ENCODE measurements at regions not wholly inside any gene's neighbourhood (a gene's known extent, or its start where the extent isn't known, plus 50 kb on each side); places are given as distances from the start of the nearest gene placed in this dataset.

GRCh38 chr3:177510693-177511216, 313.5 kb upstream of the TBL1XR1 start:
- Histone ChIP-seq H3K27ac (ENCODE audit: low read depth, low read length) (no peak overlapping the region), H3K9me3 (ENCODE audit: control insufficient read depth in 3 of 3, low read length in 3 of 3) (no peaks in the 10 kb centered on the region), H3K27me3 (ENCODE audit: control insufficient read depth in 3 of 3, insufficient read depth in 3 of 3, low read length in 3 of 3) (no peaks in the 10 kb centered on the region), H3K4me3 (ENCODE audit: low read length in 3 of 3) (no peak overlapping the region), H3K9ac (ENCODE audit: low read depth in 1 of 3, low read length in 3 of 3) (no peak overlapping the region), H3K4me1 (ENCODE audit: control insufficient read depth in 3 of 3, insufficient read depth in 3 of 3, low read length in 3 of 3) (peaks cover 20 to 30% (median 25%) of the 10 kb centered on the region in 3 donors), H3K36me3 (ENCODE audit: control insufficient read depth in 3 of 3, insufficient read depth in 3 of 3, low read length in 3 of 3) (no peaks in the 10 kb centered on the region)

DNA sequence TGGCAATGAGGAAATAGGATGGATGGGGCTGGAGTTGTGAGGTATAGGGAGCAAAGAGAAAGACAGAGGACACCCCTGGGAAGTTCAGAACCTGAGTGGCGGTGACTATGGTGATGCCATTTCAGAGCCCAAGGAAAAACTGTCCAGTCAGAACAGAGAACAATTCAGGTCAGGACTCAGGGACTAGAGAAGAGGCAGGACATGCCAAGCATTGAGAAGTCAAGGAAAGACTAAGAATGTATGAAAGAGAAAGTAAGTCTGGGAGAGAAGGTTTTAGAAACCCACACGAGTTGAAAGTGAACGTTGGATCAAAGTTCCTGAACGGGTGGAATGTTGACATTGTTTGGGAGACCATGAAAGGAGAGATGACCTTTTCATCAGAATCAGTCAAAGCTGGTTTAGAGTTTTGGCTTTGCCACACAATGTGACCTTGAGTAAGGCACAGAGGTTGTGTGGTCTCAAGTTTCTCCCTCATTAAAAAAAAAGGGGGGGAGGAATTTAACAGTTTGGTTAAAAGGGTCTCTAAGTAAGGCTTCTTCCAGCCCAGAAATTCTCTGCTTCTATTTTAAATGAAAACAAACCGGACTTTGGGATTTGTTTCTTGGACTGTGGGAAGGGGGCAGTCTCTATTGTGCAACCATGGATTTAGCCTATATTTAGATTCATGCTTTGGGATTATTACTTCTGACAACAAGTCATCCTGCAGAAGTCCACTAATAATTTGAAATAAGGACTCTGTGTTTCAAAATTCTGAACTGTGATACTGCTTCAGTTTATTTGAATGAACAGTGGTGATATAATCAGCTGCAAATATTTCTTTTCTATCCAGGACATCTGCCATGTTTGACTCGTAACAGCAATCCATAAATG, 315.9 kb upstream of the TBL1XR1 start:
- Histone ChIP-seq H3K27ac (ENCODE audit: low read depth, low read length) (peak overlapping the region; percentile 58), H3K9me3 (ENCODE audit: control insufficient read depth in 3 of 3, low read length in 3 of 3) (no peaks in the 10 kb centered on the region), H3K36me3 (ENCODE audit: control insufficient read depth in 3 of 3, insufficient read depth in 3 of 3, low read length in 3 of 3) (no peaks in the 10 kb centered on the region), H3K9ac (ENCODE audit: low read depth in 1 of 3, low read length in 3 of 3) (no peak overlapping the region), H3K4me3 (ENCODE audit: low read length in 3 of 3) (peak overlapping the region in 1 of 3 donors; percentile 22), H3K4me1 (ENCODE audit: control insufficient read depth in 3 of 3, insufficient read depth in 3 of 3, low read length in 3 of 3) (peaks cover 30 to 37% (median 36%) of the 10 kb centered on the region in 3 donors), H3K27me3 (ENCODE audit: control insufficient read depth in 3 of 3, insufficient read depth in 3 of 3, low read length in 3 of 3) (no peaks in the 10 kb centered on the region)

- peaks cover 30 to 37% (median 36%) of the 10 kb centered on the region in 3 donors for H3K4me1 ChIP-seq (ENCODE audit: control insufficient read depth in 3 of 3, insufficient read depth in 3 of 3, low read length in 3 of 3)
- no peaks in the 10 kb centered on the region for H3K36me3 ChIP-seq (ENCODE audit: control insufficient read depth in 3 of 3, insufficient read depth in 3 of 3, low read length in 3 of 3)
- H3K9me3 ChIP-seq (ENCODE audit: control insufficient read depth in 3 of 3, low read length in 3 of 3), result no peaks in the 10 kb centered on the region
- no peaks in the 10 kb centered on the region for H3K27me3 ChIP-seq (ENCODE audit: control insufficient read depth in 3 of 3, insufficient read depth in 3 of 3, low read length in 3 of 3)
- no peak overlapping the region for H3K9ac ChIP-seq (ENCODE audit: low read depth in 1 of 3, low read length in 3 of 3)
- no peak overlapping the region for H3K4me3 ChIP-seq (ENCODE audit: low read length in 3 of 3)
- peak overlapping the region; percentile 13 for H3K27ac ChIP-seq (ENCODE audit: low read depth, low read length)
Measured at GRCh38 chr3:177513815-177514610, 316.7 kb upstream of the TBL1XR1 start.

DNA sequence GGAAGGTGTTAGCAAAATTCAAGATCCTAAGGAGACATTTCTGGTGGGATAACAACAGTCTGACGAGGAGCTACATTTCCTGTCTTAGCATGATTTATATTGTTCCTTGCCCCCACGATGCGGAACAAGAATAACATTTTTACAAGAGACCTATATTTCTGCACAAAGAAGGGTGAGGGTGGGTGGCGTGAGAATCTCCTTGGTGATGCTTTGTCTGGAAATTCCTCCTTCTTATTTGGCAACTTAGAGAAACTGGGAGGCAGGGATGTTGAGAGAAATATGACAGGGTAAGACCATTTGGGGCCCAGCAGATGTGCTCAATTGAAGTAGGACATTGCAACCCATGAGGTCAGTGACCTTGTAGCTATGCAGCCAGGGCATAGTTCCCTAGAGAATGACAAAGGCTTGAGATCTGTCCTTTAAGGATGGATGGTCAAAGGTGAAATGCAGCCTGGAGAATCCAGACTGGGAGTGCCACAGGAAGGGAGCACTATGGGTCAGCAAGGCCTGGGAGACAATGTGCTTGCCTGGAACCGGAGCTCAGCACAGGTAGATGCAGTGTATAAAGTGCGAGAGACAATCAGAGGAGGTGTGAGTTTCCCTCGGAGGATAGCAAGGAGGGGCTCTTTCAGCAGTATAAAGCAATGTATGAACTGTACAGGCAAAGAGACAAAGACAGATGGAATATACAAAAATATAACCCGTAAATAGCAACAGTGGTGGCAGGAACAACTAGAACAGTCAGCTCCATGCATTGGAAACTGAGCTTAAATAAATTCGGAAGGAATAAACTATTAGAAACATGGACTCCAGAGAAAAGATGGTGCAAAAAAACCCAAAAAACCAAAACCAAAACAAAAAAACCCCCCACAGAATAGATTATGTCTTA, 317.6 kb upstream of the TBL1XR1 start:
- Histone ChIP-seq H3K4me3 (ENCODE audit: low read length in 3 of 3) (no peak overlapping the region), H3K9ac (ENCODE audit: low read depth in 1 of 3, low read length in 3 of 3) (no peak overlapping the region), H3K9me3 (ENCODE audit: control insufficient read depth in 3 of 3, low read length in 3 of 3) (no peaks in the 10 kb centered on the region), H3K4me1 (ENCODE audit: control insufficient read depth in 3 of 3, insufficient read depth in 3 of 3, low read length in 3 of 3) (peaks cover 30 to 37% (median 36%) of the 10 kb centered on the region in 3 donors), H3K27me3 (ENCODE audit: control insufficient read depth in 3 of 3, insufficient read depth in 3 of 3, low read length in 3 of 3) (no peaks in the 10 kb centered on the region), H3K27ac (ENCODE audit: low read depth, low read length) (no peak overlapping the region), H3K36me3 (ENCODE audit: control insufficient read depth in 3 of 3, insufficient read depth in 3 of 3, low read length in 3 of 3) (no peaks in the 10 kb centered on the region)

DNA sequence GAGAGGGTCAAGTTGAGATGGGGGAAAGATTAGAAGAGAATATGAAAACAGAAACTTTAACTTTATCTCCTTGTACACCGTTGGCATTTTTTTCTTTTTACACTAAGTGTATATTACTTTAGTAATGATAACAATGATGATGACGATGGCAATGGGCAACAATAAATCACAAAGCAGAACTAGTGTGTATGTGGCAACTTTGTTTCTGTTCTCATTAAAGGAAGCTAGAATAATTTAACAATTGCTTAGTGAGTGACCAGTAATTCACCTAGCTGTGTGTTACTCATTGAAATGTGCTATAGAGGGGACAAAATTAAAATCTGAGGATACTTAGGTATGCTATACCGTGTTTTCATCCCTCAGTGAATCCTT, 318.5 kb upstream of the TBL1XR1 start:
- H3K9me3 ChIP-seq (ENCODE audit: control insufficient read depth in 3 of 3, low read length in 3 of 3), result no peaks in the 10 kb centered on the region
- H3K36me3 ChIP-seq (ENCODE audit: control insufficient read depth in 3 of 3, insufficient read depth in 3 of 3, low read length in 3 of 3), result no peaks in the 10 kb centered on the region
- H3K27ac ChIP-seq (ENCODE audit: low read depth, low read length), result peak overlapping the region; percentile 60
- H3K4me3 ChIP-seq (ENCODE audit: low read length in 3 of 3), result no peak overlapping the region
- peaks cover 30 to 36% (median 33%) of the 10 kb centered on the region in 3 donors for H3K4me1 ChIP-seq (ENCODE audit: control insufficient read depth in 3 of 3, insufficient read depth in 3 of 3, low read length in 3 of 3)
- no peak overlapping the region for H3K9ac ChIP-seq (ENCODE audit: low read depth in 1 of 3, low read length in 3 of 3)
- no peaks in the 10 kb centered on the region for H3K27me3 ChIP-seq (ENCODE audit: control insufficient read depth in 3 of 3, insufficient read depth in 3 of 3, low read length in 3 of 3)

DNA sequence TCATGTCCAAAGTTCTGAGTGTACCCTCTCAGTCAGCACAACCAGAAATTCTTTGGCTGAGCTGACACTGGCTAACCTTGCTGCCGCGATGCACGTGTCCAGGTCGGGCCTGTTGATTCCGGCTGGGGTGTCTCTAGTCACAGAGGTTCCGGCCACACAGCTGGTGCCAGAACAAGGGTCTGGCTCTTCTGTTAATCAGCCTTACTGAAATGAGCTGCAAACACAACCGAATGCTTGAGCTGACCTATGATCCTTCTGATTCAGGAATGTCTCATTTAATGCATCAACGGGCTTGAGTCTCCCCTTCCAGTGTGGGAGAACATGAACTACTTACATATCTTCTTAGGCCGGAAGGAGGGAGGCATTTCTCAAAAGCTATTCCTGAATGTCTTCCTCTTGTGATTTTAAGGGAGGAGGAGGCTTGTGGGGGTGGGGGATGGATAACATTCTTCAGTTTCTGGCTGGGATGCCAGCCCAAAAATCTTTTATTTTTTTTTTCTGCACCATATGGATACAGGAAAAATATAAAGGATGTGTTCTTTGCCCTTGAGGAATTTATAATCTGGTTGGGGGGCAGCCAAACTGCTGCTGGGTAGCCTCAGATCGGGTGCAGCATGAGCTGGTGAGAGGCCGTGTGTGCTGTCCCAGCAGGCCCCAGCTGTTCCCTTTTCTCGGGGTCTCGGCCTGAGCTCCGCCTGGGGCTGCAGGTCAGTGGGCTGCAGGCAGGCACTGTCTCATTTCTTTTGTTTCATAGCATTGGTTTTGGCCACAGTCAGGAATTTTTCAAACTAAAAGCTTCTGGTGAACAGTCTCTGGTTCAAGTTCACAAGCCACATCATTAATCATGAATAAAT, 319.1 kb upstream of the TBL1XR1 start:
- Histone ChIP-seq H3K4me1 (ENCODE audit: control insufficient read depth in 3 of 3, insufficient read depth in 3 of 3, low read length in 3 of 3) (peaks cover 28 to 36% (median 30%) of the 10 kb centered on the region in 3 donors), H3K9ac (ENCODE audit: low read depth in 1 of 3, low read length in 3 of 3) (peak overlapping the region in 2 of 3 donors; percentile 8 to 51)

GRCh38 chr3:177517906-177518305, 320.6 kb upstream of the TBL1XR1 start:
- Histone ChIP-seq H3K36me3 (ENCODE audit: control insufficient read depth in 3 of 3, insufficient read depth in 3 of 3, low read length in 3 of 3) (no peaks in the 10 kb centered on the region), H3K4me1 (ENCODE audit: control insufficient read depth in 3 of 3, insufficient read depth in 3 of 3, low read length in 3 of 3) (peaks cover 23 to 33% (median 29%) of the 10 kb centered on the region in 3 donors), H3K4me3 (ENCODE audit: low read length in 3 of 3) (no peak overlapping the region), H3K9ac (ENCODE audit: low read depth in 1 of 3, low read length in 3 of 3) (no peak overlapping the region), H3K27me3 (ENCODE audit: control insufficient read depth in 3 of 3, insufficient read depth in 3 of 3, low read length in 3 of 3) (no peaks in the 10 kb centered on the region), H3K9me3 (ENCODE audit: control insufficient read depth in 3 of 3, low read length in 3 of 3) (no peaks in the 10 kb centered on the region), H3K27ac (ENCODE audit: low read depth, low read length) (no peak overlapping the region)

More for the DNA sequence above, 319.1 kb upstream of the TBL1XR1 start:
- no peaks in the 10 kb centered on the region for H3K9me3 ChIP-seq (ENCODE audit: control insufficient read depth in 3 of 3, low read length in 3 of 3)
- H3K36me3 ChIP-seq (ENCODE audit: control insufficient read depth in 3 of 3, insufficient read depth in 3 of 3, low read length in 3 of 3), result no peaks in the 10 kb centered on the region
- peak overlapping the region; percentile 60 for H3K27ac ChIP-seq (ENCODE audit: low read depth, low read length)
- no peaks in the 10 kb centered on the region for H3K27me3 ChIP-seq (ENCODE audit: control insufficient read depth in 3 of 3, insufficient read depth in 3 of 3, low read length in 3 of 3)
- no peak overlapping the region for H3K4me3 ChIP-seq (ENCODE audit: low read length in 3 of 3)

GRCh38 chr3:177519588-177519987, 322.3 kb upstream of the TBL1XR1 start:
- peak overlapping the region in 1 of 3 donors; percentile 32 for H3K4me3 ChIP-seq (ENCODE audit: low read length in 3 of 3)
- H3K27ac ChIP-seq (ENCODE audit: low read depth, low read length), result no peak overlapping the region
- H3K27me3 ChIP-seq (ENCODE audit: control insufficient read depth in 3 of 3, insufficient read depth in 3 of 3, low read length in 3 of 3), result no peaks in the 10 kb centered on the region
- H3K9ac ChIP-seq (ENCODE audit: low read depth in 1 of 3, low read length in 3 of 3), result no peak overlapping the region
- H3K9me3 ChIP-seq (ENCODE audit: control insufficient read depth in 3 of 3, low read length in 3 of 3), result no peaks in the 10 kb centered on the region
- peaks cover 14 to 23% (median 22%) of the 10 kb centered on the region in 3 donors for H3K4me1 ChIP-seq (ENCODE audit: control insufficient read depth in 3 of 3, insufficient read depth in 3 of 3, low read length in 3 of 3)
- no peaks in the 10 kb centered on the region for H3K36me3 ChIP-seq (ENCODE audit: control insufficient read depth in 3 of 3, insufficient read depth in 3 of 3, low read length in 3 of 3)

DNA sequence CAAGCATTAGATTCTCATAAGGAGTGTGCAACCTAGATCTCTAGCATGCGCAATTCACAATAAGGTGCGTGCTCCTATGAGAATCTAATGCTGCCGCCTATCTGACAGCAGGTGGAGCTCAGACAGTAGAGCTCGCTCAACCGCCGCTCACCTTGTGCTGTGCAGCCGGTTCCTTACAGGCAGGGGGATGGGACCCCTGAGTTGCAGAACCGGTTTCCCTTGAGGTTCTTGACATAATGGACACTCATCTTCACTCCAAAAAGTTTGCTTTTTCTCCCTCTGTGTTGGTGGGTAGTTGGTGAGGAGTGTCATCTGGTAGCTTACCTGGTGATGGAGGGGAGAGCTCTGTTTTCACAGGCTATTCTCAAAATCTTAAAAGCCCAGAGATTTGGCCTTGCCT, 324.0 kb upstream of the TBL1XR1 start:
- H3K27me3 ChIP-seq (ENCODE audit: control insufficient read depth in 3 of 3, insufficient read depth in 3 of 3, low read length in 3 of 3), result no peaks in the 10 kb centered on the region
- peaks cover 0 to 2% (median 0%) of the 10 kb centered on the region in 3 donors for H3K9me3 ChIP-seq (ENCODE audit: control insufficient read depth in 3 of 3, low read length in 3 of 3)
- H3K4me1 ChIP-seq (ENCODE audit: control insufficient read depth in 3 of 3, insufficient read depth in 3 of 3, low read length in 3 of 3), result peaks cover 4 to 11% (median 8%) of the 10 kb centered on the region in 3 donors
- H3K36me3 ChIP-seq (ENCODE audit: control insufficient read depth in 3 of 3, insufficient read depth in 3 of 3, low read length in 3 of 3), result no peaks in the 10 kb centered on the region
- no peak overlapping the region for H3K9ac ChIP-seq (ENCODE audit: low read depth in 1 of 3, low read length in 3 of 3)
- H3K4me3 ChIP-seq (ENCODE audit: low read length in 3 of 3), result no peak overlapping the region
- no peak overlapping the region for H3K27ac ChIP-seq (ENCODE audit: low read depth, low read length)

All from skeletal muscle tissue (tissue), 3 donors.